NCI-H345 treated with DMSO at 0.1 percent for 48 hours (cell line): ENCODE measurements at regions not wholly inside any gene's neighbourhood (a gene's known extent, or its start where the extent isn't known, plus 50 kb on each side); places are given as distances from the start of the nearest gene placed in this dataset.

ENCODE experiments used
- DNase-seq: peaks from one replicate; lab custom pipeline; 2025; ENCODE audit not compliant: unreplicated experiment; lab: John Stamatoyannopoulos, UW

DNA sequence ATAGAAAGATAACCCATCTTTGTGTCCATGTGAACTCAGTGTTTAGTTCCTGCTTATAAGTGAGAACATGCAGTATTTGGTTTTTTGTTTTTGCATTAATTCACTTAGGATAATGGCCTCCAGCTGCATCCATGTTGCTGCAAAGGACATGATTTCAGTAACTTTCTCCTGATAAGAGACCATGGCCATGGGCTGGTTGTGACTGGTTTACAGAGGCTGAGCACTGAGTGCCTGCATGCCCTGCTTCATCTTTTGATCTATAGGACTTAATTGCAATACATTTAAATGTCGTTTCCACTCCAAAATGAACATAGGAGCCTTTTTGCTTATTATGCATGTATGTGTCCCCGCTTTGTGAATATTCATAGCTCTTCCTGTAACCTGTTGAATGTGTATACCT lies 101.3 kb upstream of the IGFBP3 start:
- DNase-seq, result no peak

DNA sequence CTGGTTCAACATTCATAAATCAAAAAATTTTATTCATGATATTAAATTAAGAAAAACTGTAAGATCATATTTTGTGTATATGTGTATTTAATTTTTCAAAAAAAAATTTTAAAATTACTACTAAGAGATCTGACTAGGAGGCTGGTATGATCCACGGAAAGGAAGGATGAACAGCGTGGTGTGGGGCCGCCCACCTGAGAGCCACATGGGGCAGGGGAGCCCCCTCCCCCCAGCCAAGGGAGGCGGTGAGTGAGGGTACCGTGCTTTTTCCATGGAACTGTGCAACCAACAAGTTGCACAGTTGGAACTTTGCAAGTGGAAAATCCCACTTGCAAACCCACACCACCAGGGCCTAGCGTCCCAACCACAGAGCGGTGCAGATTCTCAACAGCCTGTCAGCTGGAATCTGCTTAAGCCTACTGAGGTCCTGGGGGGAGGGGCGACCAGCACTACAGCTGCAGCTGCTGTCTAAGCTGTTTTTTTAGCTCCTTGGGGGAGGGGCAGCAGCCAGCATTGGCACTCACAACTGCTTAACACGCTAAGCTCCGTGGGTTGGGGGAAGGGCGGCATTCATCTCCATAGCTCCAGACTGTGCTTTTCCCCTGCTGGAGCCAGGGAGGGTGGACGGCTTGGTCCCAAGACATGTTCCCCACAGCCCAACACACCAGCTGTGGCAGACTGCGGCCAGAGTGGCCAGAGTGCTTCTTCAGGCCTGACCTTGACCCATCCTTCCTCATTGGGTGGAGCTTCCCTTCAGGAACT lies 94.2 kb upstream of the IGFBP3 start:
- DNase-seq, result no peak

DNA sequence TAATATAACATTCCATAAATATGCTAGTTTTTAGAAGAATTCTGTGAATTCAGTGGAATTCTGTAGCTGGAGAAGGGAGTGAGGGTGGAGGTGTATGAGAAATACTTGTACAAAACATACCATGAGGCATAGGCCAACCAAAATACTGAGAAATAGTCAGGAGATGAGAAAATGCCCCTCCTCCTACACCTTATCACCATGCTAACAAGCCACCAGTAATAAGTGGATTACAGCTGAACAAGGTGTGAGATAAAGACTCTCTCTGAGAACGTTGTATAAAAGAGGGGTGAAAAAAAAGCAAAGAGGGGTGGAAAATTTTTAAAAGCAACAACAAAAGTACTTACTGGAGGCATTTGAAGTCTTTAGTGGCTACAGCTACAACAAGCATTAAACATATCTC lies 90.4 kb upstream of the IGFBP3 start:
- no peak for DNase-seq

DNA sequence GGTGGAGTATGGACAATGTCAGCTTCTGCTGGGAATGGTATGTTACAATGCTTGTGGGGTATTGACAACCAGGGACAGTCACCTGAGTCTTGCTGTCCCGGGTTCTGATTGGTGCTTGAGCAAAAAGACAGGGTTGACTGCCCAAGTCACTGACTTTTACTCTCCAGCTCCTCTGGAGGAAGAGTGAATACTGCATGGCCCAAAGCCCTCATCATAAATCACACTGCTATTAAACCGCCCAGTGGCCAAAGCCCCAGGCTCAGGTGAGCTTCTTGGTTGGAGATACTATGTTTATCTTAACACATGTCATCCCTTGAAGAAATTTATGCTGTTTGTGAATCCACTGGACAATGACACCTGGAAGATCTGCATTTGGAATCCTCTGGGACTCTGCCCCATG lies 90.0 kb upstream of the IGFBP3 start:
- no peak for DNase-seq

DNA sequence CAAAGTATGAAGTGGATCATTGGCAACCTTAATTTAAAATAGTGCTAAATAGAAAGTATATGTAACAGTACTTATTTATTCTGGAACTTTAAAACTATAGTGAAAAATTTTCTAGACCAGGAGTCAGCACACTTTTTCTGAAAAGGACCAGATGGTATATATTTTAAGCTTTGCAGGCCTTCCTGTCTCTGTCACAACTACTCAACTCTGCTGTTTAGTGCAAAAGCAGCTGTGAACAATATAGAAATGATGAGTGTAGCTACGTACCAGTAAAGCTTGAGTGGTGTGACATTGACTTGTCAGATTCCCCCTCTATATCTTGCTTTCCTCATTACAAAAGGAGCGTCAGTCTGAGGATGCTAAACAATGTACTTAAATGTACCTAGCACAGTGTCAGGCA lies 88.1 kb upstream of the IGFBP3 start:
- no peak for DNase-seq

GRCh38 chr7:46007990-46008643 lies 87.0 kb upstream of the IGFBP3 start:
- DNase-seq, result no peak

DNA sequence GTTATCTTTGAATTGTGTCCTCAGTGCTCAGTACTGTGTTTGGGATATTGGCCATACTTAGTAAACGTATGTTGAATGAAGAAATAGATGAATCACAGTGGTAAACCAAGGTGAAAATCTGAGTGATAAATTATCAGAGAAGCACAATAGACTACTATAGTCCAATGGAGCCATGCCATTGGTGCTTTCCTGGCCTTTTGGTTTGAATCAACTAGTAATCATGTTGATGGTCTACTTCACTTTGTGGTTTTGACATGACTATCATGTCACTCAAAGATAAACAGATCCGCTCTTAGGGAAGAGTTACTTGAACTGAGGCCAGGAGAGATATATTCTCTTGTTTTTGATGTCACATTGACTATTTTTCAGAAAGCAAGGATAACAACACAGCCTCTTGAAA lies 86.1 kb upstream of the IGFBP3 start:
- no peak for DNase-seq

GRCh38 chr7:46006723-46007122 lies 85.7 kb upstream of the IGFBP3 start:
- no peak for DNase-seq

- no peak for DNase-seq
Observed at GRCh38 chr7:46006212-46006611, 85.1 kb upstream of the IGFBP3 start.

DNA sequence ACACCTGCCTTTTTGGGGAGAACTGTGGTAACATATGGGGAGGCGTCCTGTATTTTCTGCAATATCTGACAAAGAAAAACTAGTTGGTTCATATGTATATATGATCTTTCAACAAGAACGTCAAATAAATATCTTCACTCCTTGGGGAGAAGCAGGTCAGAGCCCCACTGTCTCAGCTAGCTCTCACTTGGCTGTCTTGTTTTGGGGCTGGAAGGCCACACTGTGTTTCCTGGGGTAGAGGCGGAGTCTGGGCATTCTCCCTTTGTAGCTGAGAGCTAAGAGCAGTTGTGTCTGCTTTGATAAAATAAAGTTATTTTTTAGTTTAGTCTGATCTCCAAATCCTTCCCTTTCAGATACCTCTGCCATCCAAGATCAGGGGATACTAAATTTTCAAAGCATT lies 83.9 kb upstream of the IGFBP3 start:
- DNase-seq, result no peak

GRCh38 chr7:46003896-46004875 lies 83.1 kb upstream of the IGFBP3 start:
- no peak for DNase-seq

- DNase-seq, result no peak
Observed at GRCh38 chr7:46003161-46003560, 82.1 kb upstream of the IGFBP3 start.

GRCh38 chr7:46000513-46000912 lies 79.4 kb upstream of the IGFBP3 start:
- DNase-seq, result no peak

DNA sequence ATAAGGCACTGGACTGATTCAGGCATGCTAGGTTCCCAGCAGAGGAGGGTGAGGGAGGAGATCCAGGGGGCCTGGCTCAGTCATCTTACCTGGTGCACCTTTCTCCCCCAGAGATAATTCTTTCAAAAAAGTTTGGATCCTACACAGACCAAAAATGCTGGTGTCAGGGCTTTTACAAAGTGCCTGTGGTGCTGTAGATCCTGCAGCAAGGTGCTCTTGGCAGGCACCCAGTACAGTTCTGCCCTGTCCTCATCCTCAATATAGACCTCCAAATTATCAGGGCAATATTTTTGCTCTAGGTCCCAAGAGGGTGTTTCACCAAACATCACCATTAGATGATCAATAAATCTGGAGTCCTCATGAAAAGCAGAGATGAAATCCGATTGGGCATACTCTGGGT lies 78.5 kb upstream of the IGFBP3 start:
- DNase-seq, result no peak

DNA sequence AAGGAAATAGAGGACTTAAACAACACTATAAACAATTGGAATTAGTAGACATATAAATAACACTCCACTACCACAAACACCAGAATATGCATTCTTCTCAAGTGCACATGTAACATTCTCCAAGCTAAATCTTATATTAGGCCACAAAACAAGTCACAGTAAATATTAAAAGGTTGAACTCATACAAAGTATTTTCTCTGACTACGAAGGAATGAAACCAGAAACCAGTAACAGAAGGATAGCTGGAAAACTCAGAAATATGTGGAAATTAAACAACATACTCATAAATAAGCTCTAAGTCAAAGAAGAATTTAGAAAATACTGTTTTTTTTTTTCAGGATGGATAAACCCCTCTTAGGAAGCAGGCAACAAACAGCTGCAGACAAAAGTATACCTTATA lies 77.4 kb upstream of the IGFBP3 start:
- DNase-seq, result no peak

DNA sequence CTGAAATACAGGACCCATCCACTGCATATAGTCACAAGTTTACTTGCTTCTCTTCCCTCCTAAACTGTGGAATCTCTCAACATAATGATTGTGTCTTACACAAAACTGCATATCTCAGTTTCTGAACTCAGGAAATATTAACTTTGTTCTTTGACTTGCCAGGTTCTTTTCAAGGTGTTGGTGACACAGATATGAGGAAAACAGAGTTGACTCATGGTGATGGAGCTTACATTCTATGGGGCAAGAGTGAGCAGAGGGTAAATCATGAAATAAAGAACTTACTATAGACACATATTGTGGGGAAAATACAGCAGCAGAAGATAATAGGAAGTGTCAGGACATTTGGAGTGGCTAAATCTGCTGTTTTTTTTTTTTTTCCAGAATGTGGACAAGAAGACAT lies 72.5 kb upstream of the IGFBP3 start:
- no peak for DNase-seq

GRCh38 chr7:45992826-45993225 lies 71.8 kb upstream of the IGFBP3 start:
- DNase-seq, result no peak

GRCh38 chr7:45990276-45990675 lies 69.2 kb upstream of the IGFBP3 start:
- DNase-seq, result no peak

GRCh38 chr7:45988405-45989057 lies 67.5 kb upstream of the IGFBP3 start:
- DNase-seq, result no peak

- no peak for DNase-seq
Observed at GRCh38 chr7:45987521-45988290, 66.6 kb upstream of the IGFBP3 start.
